GM12864 (cell line): ENCODE measurements at regions not wholly inside any gene's neighbourhood (a gene's known extent, or its start where the extent isn't known, plus 50 kb on each side); places are given as distances from the start of the nearest gene placed in this dataset.

Source experiments
- DNase-seq: peaks from one replicate; pipeline ENCODE4 v3.0.0-alpha.2; 2011; ENCODE audit warnings: low read depth
- H3K4me3 ChIP-seq: 2 replicates; pipeline ENCODE4 v1.5.1; 2011; ENCODE audit warnings: mild to moderate bottlenecking, low read depth, low read length, control low read depth
- TF ChIP-seq, protein P1 (sequence below): IDR thresholded peaks from 2 replicates; pipeline ENCODE4 v1.5.1; 2011; ENCODE audit warnings: low read depth, mild to moderate bottlenecking, moderate library complexity, low read length, control low read depth, inconsistent platforms; ENCODE audit errors: missing control alignments

- no peak overlapping the region for H3K4me3 ChIP-seq
- TF ChIP-seq, protein P1, sequence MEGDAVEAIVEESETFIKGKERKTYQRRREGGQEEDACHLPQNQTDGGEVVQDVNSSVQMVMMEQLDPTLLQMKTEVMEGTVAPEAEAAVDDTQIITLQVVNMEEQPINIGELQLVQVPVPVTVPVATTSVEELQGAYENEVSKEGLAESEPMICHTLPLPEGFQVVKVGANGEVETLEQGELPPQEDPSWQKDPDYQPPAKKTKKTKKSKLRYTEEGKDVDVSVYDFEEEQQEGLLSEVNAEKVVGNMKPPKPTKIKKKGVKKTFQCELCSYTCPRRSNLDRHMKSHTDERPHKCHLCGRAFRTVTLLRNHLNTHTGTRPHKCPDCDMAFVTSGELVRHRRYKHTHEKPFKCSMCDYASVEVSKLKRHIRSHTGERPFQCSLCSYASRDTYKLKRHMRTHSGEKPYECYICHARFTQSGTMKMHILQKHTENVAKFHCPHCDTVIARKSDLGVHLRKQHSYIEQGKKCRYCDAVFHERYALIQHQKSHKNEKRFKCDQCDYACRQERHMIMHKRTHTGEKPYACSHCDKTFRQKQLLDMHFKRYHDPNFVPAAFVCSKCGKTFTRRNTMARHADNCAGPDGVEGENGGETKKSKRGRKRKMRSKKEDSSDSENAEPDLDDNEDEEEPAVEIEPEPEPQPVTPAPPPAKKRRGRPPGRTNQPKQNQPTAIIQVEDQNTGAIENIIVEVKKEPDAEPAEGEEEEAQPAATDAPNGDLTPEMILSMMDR: no peak
- no peak for DNase-seq
Observed at GRCh38 chr21:34219334-34220060, 144.3 kb upstream of the KCNE2 start.

- H3K4me3 ChIP-seq: no peak overlapping the region
- TF ChIP-seq, protein P1: no peak
- DNase-seq: no peak
Observed at GRCh38 chr21:34220556-34221195, 143.1 kb upstream of the KCNE2 start.

GRCh38 chr21:34221331-34222030 lies 142.3 kb upstream of the KCNE2 start:
- TF ChIP-seq, protein P1: no peak
- DNase-seq: no peak
- no peak overlapping the region for H3K4me3 ChIP-seq

DNA sequence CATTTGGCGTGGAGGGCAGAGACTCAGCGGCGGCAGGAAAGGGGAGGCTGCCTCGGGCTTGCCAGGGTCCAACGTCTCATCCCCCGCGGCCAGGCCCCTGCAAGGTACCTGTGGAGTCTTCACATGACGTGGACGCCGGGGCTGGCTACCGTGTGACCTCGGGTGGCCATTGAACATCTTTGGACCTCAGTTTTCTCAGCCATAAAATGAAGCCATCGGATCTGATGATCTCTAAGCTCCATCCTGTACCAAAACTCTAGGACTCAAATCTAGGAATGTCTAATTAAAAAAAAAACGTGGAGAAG lies 141.8 kb upstream of the KCNE2 start:
- TF ChIP-seq, protein P1: no peak
- no peak overlapping the region for H3K4me3 ChIP-seq
- DNase-seq: no peak

DNA sequence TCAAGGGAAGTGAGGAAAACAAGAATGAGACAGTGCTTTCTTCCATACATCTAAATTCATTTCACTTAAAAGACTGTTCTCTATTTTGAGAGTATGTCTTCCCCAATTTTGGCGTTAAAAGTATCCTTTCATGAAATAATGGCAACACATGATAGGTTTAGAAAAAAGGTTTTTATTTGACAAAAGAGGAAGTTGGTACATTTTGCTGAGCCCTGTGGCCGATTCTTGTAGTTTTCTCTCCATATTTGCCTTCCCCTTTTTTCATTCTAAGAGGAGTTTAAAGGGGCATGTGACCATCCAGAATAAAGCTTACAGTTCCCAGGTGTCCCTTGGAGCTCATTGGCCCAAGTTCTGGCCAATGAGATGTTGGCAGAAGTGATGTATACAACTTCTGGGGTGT lies 140.4 kb upstream of the KCNE2 start:
- TF ChIP-seq, protein P1: no peak
- H3K4me3 ChIP-seq: no peak overlapping the region
- no peak for DNase-seq

GRCh38 chr21:34227386-34227852 lies 136.4 kb upstream of the KCNE2 start:
- H3K4me3 ChIP-seq: no peak overlapping the region
- TF ChIP-seq, protein P1: no peak
- DNase-seq: no peak
